HEK293T (cell line): ENCODE measurements at regions not wholly inside any gene's neighbourhood (a gene's known extent, or its start where the extent isn't known, plus 50 kb on each side); places are given as distances from the start of the nearest gene placed in this dataset.

ENCODE experiments used
- ELF4 ChIP-seq: fragments of 450-650 bp; IDR thresholded peaks from 2 replicates; pipeline ENCODE4 v1.6.1; 2017; ENCODE audit warnings: antibody characterized with exemption
- FOXM1 ChIP-seq: fragments of 450-650 bp; IDR thresholded peaks from 2 replicates; pipeline ENCODE4 v1.6.1; 2017; ENCODE audit warnings: mild to moderate bottlenecking, borderline replicate concordance
- TF ChIP-seq, protein P1 (sequence below): fragments of 450-650 bp; IDR thresholded peaks from 2 replicates; pipeline ENCODE4 v1.6.1; 2016

DNA sequence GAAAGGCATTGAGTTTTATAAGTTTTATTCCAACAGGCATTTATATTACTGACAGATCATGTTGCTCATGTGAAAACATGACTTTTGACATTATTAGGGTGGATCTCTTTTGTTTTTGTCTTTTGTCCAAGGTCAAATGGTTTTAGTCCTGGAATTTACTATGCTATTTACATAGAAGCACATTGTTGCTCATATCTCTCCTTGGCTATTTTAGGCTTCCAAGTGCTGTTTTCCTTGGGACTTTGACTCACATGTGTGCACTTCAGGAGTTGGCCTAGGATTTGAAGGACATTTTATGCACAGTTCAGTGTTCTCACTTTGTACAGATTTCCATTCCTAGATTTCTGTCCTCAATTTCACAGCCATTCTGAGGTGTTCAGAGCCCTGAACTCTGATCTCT is 225.7 kb downstream of the PYDC2 start:
- TF ChIP-seq FOXM1: no peak
- TF ChIP-seq ELF4: no peak
- TF ChIP-seq, protein P1, sequence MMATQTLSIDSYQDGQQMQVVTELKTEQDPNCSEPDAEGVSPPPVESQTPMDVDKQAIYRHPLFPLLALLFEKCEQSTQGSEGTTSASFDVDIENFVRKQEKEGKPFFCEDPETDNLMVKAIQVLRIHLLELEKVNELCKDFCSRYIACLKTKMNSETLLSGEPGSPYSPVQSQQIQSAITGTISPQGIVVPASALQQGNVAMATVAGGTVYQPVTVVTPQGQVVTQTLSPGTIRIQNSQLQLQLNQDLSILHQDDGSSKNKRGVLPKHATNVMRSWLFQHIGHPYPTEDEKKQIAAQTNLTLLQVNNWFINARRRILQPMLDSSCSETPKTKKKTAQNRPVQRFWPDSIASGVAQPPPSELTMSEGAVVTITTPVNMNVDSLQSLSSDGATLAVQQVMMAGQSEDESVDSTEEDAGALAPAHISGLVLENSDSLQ: no peak
